Mesenchymal stem cell (in vitro differentiated cells and primary cell): ENCODE measurements at regions not wholly inside any gene's neighbourhood (a gene's known extent, or its start where the extent isn't known, plus 50 kb on each side); places are given as distances from the start of the nearest gene placed in this dataset.

Experiments used
- DNase-seq: peaks from one replicate; pipeline ENCODE4 v3.0.0-alpha.2; 2013
- H2AFZ ChIP-seq: one replicate; pipeline ENCODE4 v1.6.1; 2013; ENCODE audit warnings: low read depth, mild to moderate bottlenecking, control low read depth, inconsistent platforms, low read length, moderate library complexity
- H2AK5ac ChIP-seq: 2 replicates; pipeline ENCODE4 v1.6.1; 2013; ENCODE audit warnings: low read length, moderate library complexity, mild to moderate bottlenecking, inconsistent platforms; ENCODE audit not compliant: severe bottlenecking
- H2BK120ac ChIP-seq: one replicate; pipeline ENCODE4 v1.6.1; 2013; ENCODE audit warnings: low read depth, mild to moderate bottlenecking, inconsistent platforms, low read length, moderate library complexity
- H2BK12ac ChIP-seq, 2 experiments: one replicate each; pipeline ENCODE4 v1.6.1; 2013; ENCODE audit warnings: inconsistent platforms in 2 of 2, low read length in 2 of 2, mild to moderate bottlenecking in 2 of 2, moderate library complexity in 2 of 2, control low read depth in 1 of 2
- H2BK15ac ChIP-seq: one replicate; pipeline ENCODE4 v1.6.1; 2013; ENCODE audit warnings: mild to moderate bottlenecking, low read depth, inconsistent platforms; ENCODE audit not compliant: poor library complexity, severe bottlenecking
- H2BK5ac ChIP-seq: 2 replicates; pipeline ENCODE4 v1.6.1; 2013; ENCODE audit warnings: low read depth, mild to moderate bottlenecking, low read length, control low read depth, inconsistent platforms; ENCODE audit not compliant: poor library complexity, severe bottlenecking
- H3K14ac ChIP-seq, 2 experiments: one replicate each; pipeline ENCODE4 v1.6.1; 2013; ENCODE audit warnings: inconsistent platforms in 2 of 2, low read length in 2 of 2, control low read depth in 1 of 2, mild to moderate bottlenecking in 1 of 2, moderate library complexity in 1 of 2
- H3K18ac ChIP-seq, 2 experiments: one replicate each; pipeline ENCODE4 v1.6.1; 2013; ENCODE audit warnings: inconsistent platforms in 2 of 2, low read length in 2 of 2, control low read depth in 1 of 2, low read depth in 1 of 2, mild to moderate bottlenecking in 1 of 2
- H3K23ac ChIP-seq, 2 experiments: one replicate each; pipeline ENCODE4 v1.6.1; 2013; ENCODE audit warnings: inconsistent platforms in 2 of 2, low read length in 2 of 2, mild to moderate bottlenecking in 2 of 2, moderate library complexity in 2 of 2, control low read depth in 1 of 2
- H3K27ac ChIP-seq: 2 replicates; pipeline ENCODE4 v1.5.1; 2013; ENCODE audit warnings: mild to moderate bottlenecking, moderate library complexity, low read length, control low read depth, inconsistent platforms; ENCODE audit not compliant: poor library complexity, severe bottlenecking
- H3K27me3 ChIP-seq, 2 experiments: 2 replicates each; pipeline versions ENCODE4 v1.6.1 to v1.7.0; 2013; ENCODE audit warnings: low read length in 2 of 2, mild to moderate bottlenecking in 2 of 2, moderate library complexity in 2 of 2, control low read depth in 1 of 2, inconsistent platforms in 1 of 2; ENCODE audit not compliant: control insufficient read depth in 1 of 2, insufficient read depth in 1 of 2
- H3K36me3 ChIP-seq, 2 experiments: 2 replicates each; pipeline versions ENCODE4 v1.6.1 to v1.7.0; 2013; ENCODE audit warnings: low read length in 2 of 2, control low read depth in 1 of 2, inconsistent platforms in 1 of 2, low read depth in 1 of 2, mild to moderate bottlenecking in 1 of 2; ENCODE audit not compliant: insufficient read depth in 2 of 2, control insufficient read depth in 1 of 2
- H3K4ac ChIP-seq, 2 experiments: one replicate each; pipeline ENCODE4 v1.6.1; 2013; ENCODE audit warnings: inconsistent platforms in 2 of 2, low read length in 2 of 2, mild to moderate bottlenecking in 2 of 2, moderate library complexity in 2 of 2, control low read depth in 1 of 2, low read depth in 1 of 2
- H3K4me1 ChIP-seq: 2 replicates; pipeline ENCODE4 v1.6.1; 2013; ENCODE audit warnings: low read depth, low read length, control low read depth; ENCODE audit not compliant: control insufficient read depth, insufficient read depth
- H3K4me2 ChIP-seq: 2 replicates; pipeline ENCODE4 v1.6.1; 2013; ENCODE audit warnings: low read length, mild to moderate bottlenecking, inconsistent platforms; ENCODE audit not compliant: poor library complexity, severe bottlenecking
- H3K4me3 ChIP-seq, 2 experiments: 2 replicates each; pipeline versions ENCODE4 v1.5.1 to v1.7.0; 2013; ENCODE audit warnings: low read length in 2 of 2, mild to moderate bottlenecking in 2 of 2, control low read depth in 1 of 2, low read depth in 1 of 2; ENCODE audit not compliant: insufficient read depth in 1 of 2
- H3K79me1 ChIP-seq: replicated peaks from 2 replicates; pipeline ENCODE4 v1.6.1; 2013; ENCODE audit warnings: mild to moderate bottlenecking, control low read depth, low read length, inconsistent platforms; ENCODE audit not compliant: poor library complexity, severe bottlenecking
- H3K9ac ChIP-seq: 2 replicates; pipeline ENCODE4 v1.7.0; 2013; ENCODE audit warnings: mild to moderate bottlenecking, low read length, moderate library complexity
- H3K9me3 ChIP-seq: 2 replicates; pipeline ENCODE4 v1.7.0; 2013; ENCODE audit warnings: mild to moderate bottlenecking, low read length; ENCODE audit not compliant: control insufficient read depth
- H4K8ac ChIP-seq: one replicate; pipeline ENCODE4 v1.6.1; 2013; ENCODE audit warnings: inconsistent platforms, mild to moderate bottlenecking, low read length, moderate library complexity
- H4K91ac ChIP-seq: one replicate; pipeline ENCODE4 v1.6.1; 2013; ENCODE audit warnings: mild to moderate bottlenecking, low read length, inconsistent platforms
- WGBS: methylation state at CpG from one replicate; pipeline ENCODE4 v1.1.7; 2013; ENCODE audit warnings: mixed read lengths; 5-methylcytosine and 5-hydroxymethylcytosine counted together

DNA sequence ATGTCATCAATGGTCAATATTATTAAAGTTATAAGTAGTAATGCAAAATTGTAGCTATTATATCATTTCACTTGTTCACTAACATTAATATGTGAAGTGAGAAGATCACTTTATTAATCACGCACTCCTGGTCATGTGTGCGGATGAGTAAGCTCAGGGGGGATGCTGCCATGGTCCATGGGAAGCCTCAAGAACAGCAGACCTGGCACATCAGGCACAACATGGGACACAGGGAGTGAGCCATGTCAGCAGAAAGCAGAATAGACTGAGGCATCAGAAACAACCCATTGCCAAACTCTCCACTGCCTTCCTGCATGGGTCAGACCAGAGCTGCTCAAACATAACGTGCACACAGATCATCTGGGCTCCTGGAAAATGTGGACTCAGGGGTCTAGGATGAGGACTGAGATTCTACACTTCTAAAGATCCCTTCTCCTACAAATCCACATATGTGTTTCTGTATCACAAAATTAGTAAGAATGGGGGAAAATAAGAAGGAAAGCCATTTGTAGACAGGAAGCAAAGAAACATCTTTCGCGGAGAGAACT, 63.8 kb upstream of the VPREB1 start:
- no peak overlapping the region for H3K4ac ChIP-seq
- no peak overlapping the region for H3K14ac ChIP-seq
- peaks cover 20% of the 10 kb centered on the region for H3K4me1 ChIP-seq
- no peak overlapping the region for H2AK5ac ChIP-seq
- no peak overlapping the region for H3K4me3 ChIP-seq
- no peaks in the 10 kb centered on the region for H3K79me1 ChIP-seq
- H3K18ac ChIP-seq: no peak overlapping the region
- H2BK120ac ChIP-seq: no peak overlapping the region
- no peak overlapping the region for H2BK15ac ChIP-seq
- H3K36me3 ChIP-seq: no peaks in the 10 kb centered on the region
- no peak overlapping the region for H2BK12ac ChIP-seq
- H4K91ac ChIP-seq: no peak overlapping the region
- WGBS: 89% methylated on average over 4 of the region's 5 CpGs
- no peak overlapping the region for H4K8ac ChIP-seq
- H3K27me3 ChIP-seq: peaks cover 12 to 89% of the 10 kb centered on the region in 2 experiments
- H3K23ac ChIP-seq: no peak overlapping the region
- no peak overlapping the region for H2BK5ac ChIP-seq
- H3K27ac ChIP-seq: peak overlapping the region; percentile 71
- no peak for DNase-seq
- H3K4me2 ChIP-seq: no peak overlapping the region
- no peak overlapping the region for H2AFZ ChIP-seq
- H3K9me3 ChIP-seq: no peaks in the 10 kb centered on the region
- no peak overlapping the region for H3K9ac ChIP-seq

- Histone ChIP-seq H3K14ac (no peak overlapping the region), H2BK5ac (no peak overlapping the region), H3K4me2 (no peak overlapping the region), H4K91ac (no peak overlapping the region), H3K4me1 (peaks cover 20% of the 10 kb centered on the region), H3K27ac (no peak overlapping the region), H2BK12ac (no peak overlapping the region), H3K9ac (no peak overlapping the region), H3K4ac (no peak overlapping the region), H3K4me3 (no peak overlapping the region), H3K79me1 (no peaks in the 10 kb centered on the region), H2AK5ac (peak overlapping the region; percentile 2), H3K23ac (no peak overlapping the region), H3K18ac (no peak overlapping the region), H2BK120ac (no peak overlapping the region), H3K9me3 (no peaks in the 10 kb centered on the region), H3K36me3 (no peaks in the 10 kb centered on the region), H3K27me3 (peaks cover 9 to 80% of the 10 kb centered on the region in 2 experiments), H4K8ac (no peak overlapping the region), H2BK15ac (no peak overlapping the region), H2AFZ (no peak overlapping the region)
- WGBS: 61% methylated on average over 3 of the region's 3 CpGs
- no peak for DNase-seq
Measured at GRCh38 chr22:22179858-22180257, 64.7 kb upstream of the VPREB1 start.

DNA sequence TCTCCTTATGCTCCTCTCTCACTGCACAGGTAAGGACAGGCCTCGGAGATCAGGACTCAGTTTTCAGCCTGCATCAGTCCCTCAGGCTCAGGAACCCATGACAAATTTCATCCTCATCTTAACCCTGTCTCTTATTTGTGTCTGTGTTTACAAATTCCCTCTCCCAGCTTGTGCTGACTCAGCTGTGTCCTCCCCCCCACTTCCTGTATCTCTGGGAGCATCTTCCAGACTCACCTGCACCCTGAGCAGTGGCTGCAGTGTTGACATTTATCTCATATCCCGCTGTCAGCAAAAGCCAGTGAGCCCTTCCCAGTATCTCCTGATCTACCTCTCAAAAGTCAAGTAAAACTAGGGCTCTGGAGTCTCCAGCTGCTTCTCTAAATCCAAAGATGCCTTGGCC, 65.6 kb upstream of the VPREB1 start:
- H2BK12ac ChIP-seq: no peak overlapping the region
- H4K91ac ChIP-seq: no peak overlapping the region
- H3K27me3 ChIP-seq: peaks cover 2 to 72% of the 10 kb centered on the region in 2 experiments
- peaks cover 20% of the 10 kb centered on the region for H3K4me1 ChIP-seq
- H3K4me3 ChIP-seq: no peak overlapping the region
- H3K14ac ChIP-seq: no peak overlapping the region
- H3K4me2 ChIP-seq: no peak overlapping the region
- no peak overlapping the region for H3K23ac ChIP-seq
- H2AK5ac ChIP-seq: no peak overlapping the region
- DNase-seq: no peak
- no peak overlapping the region for H3K18ac ChIP-seq
- H2BK15ac ChIP-seq: no peak overlapping the region
- H3K4ac ChIP-seq: no peak overlapping the region
- no peaks in the 10 kb centered on the region for H3K36me3 ChIP-seq
- H2AFZ ChIP-seq: no peak overlapping the region
- 50% methylated on average over 2 of the region's 2 CpGs for WGBS
- H3K9me3 ChIP-seq: no peaks in the 10 kb centered on the region
- no peak overlapping the region for H2BK120ac ChIP-seq
- H3K79me1 ChIP-seq: no peaks in the 10 kb centered on the region
- no peak overlapping the region for H4K8ac ChIP-seq
- H3K27ac ChIP-seq: no peak overlapping the region
- no peak overlapping the region for H3K9ac ChIP-seq
- no peak overlapping the region for H2BK5ac ChIP-seq

DNA sequence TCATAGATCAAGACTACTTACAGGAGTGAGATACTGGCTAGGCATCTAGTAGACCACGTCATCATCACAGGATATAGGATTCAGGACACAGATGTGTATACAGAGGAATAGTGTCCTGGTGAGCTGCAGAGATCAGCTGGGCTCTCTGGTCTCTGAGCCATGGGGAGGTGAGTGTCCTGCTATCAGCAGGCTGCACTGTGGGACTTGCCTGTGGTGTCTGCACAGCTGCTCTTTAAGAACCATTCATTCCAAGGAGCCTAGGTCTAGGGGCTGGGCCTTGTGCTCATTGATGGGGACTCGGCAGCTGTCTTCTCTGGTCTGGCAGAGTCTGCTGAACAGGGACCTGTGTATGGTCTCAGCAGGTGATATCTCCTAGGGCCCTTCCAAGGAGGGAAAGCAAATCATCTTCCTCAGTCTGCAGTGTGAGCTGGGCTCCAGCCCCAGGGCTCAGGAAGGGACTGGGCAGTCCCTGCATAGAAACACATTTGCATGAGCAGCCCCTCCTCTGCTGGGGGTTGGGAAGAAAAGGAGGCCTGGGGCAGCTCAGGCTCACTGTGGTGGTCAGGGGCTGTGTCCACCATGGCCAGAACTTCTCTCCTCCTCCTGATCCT, 66.1 kb upstream of the VPREB1 start:
- DNase-seq: no peak
- WGBS: 63% methylated on average over 2 of the region's 2 CpGs
- Histone ChIP-seq H3K14ac (no peak overlapping the region), H2BK5ac (no peak overlapping the region), H3K79me1 (no peaks in the 10 kb centered on the region), H2AFZ (no peak overlapping the region), H3K4me2 (no peak overlapping the region), H4K91ac (no peak overlapping the region), H4K8ac (no peak overlapping the region), H3K4me3 (no peak overlapping the region), H3K4ac (no peak overlapping the region), H2BK15ac (no peak overlapping the region), H2AK5ac (peak overlapping the region; percentile 3), H3K27me3 (peaks cover 0 to 66% of the 10 kb centered on the region in 2 experiments), H3K27ac (no peak overlapping the region), H2BK12ac (no peak overlapping the region), H2BK120ac (no peak overlapping the region), H3K4me1 (peaks cover 20% of the 10 kb centered on the region), H3K23ac (no peak overlapping the region), H3K18ac (no peak overlapping the region), H3K9me3 (no peaks in the 10 kb centered on the region), H3K9ac (no peak overlapping the region), H3K36me3 (no peaks in the 10 kb centered on the region)
